ENCODE measurements at regions not wholly inside any gene's neighbourhood (a gene's known extent, or its start where the extent isn't known, plus 50 kb on each side); places are given as distances from the start of the nearest gene placed in this dataset.

GRCh38 chr10:121002586-121003205 is 151.5 kb downstream of the WDR11 start:
- no peak for TF ChIP-seq FOXK2 (IDR thresholded peaks at IDR 0.05)
- TF ChIP-seq SMAD1 (IDR thresholded peaks at IDR 0.05; ENCODE audit: low read depth, partially characterized antibody): no peak
- TF ChIP-seq RAD51 (IDR thresholded peaks at IDR 0.05): no peak
- TF ChIP-seq NRF1 (conservative IDR thresholded peaks at IDR 0.05; ENCODE audit: low read depth, low read length): no peak
- no peak for TF ChIP-seq CEBPB (IDR thresholded peaks at IDR 0.05; ENCODE audit: borderline replicate concordance in 1 of 2, low read depth in 2 of 2, low read length in 2 of 2)
- no peak for TF ChIP-seq CTCF (IDR thresholded peaks at IDR 0.05 in 2 of 3, conservative IDR thresholded peaks at IDR 0.05 in 1 of 3; ENCODE audit: control insufficient read depth in 2 of 3, extremely low read depth in 1 of 3, insufficient read depth in 1 of 3, low read depth in 3 of 3, low read length in 3 of 3)
- no peak for TF ChIP-seq RFX5 (IDR thresholded peaks at IDR 0.05; ENCODE audit: low read depth, low read length)
- no peak for TF ChIP-seq HDGF (IDR thresholded peaks at IDR 0.05)
- no peak for TF ChIP-seq SKIL (IDR thresholded peaks at IDR 0.05; ENCODE audit: low read depth, poor library complexity, severe bottlenecking)
- no peak for TF ChIP-seq EZH2 (IDR thresholded peaks at IDR 0.05; ENCODE audit: borderline replicate concordance, control insufficient read depth, low read depth, low read length)
- TF ChIP-seq ZSCAN29 (IDR thresholded peaks at IDR 0.05): no peak
- no peak for TF ChIP-seq ZNF274 (IDR thresholded peaks at IDR 0.05; ENCODE audit: insufficient read depth, insufficient read length)
- no peak for TF ChIP-seq RAD21 (IDR thresholded peaks at IDR 0.05; ENCODE audit: insufficient read depth, low read depth, low read length)

All from GM12878 (cell line).